Epithelial cell of proximal tubule (primary cell): ENCODE measurements at regions not wholly inside any gene's neighbourhood (a gene's known extent, or its start where the extent isn't known, plus 50 kb on each side); places are given as distances from the start of the nearest gene placed in this dataset.
A peak's percentile ranks its signal among the peaks of the same experiment; 100 is the strongest.

Experiments
- DNase-seq: peaks from one replicate; pipeline ENCODE4 v3.0.0-alpha.2; 2011; ENCODE audit warnings: low read depth
- H3K4me3 ChIP-seq: 2 replicates; pipeline ENCODE4 v1.5.1; 2011; ENCODE audit warnings: low read depth, mild to moderate bottlenecking, low read length
- TF ChIP-seq, protein P1 (sequence below): conservative IDR thresholded peaks from 2 replicates; pipeline ENCODE4 v1.5.1; 2012; ENCODE audit warnings: low read depth, mild to moderate bottlenecking, low read length

DNA sequence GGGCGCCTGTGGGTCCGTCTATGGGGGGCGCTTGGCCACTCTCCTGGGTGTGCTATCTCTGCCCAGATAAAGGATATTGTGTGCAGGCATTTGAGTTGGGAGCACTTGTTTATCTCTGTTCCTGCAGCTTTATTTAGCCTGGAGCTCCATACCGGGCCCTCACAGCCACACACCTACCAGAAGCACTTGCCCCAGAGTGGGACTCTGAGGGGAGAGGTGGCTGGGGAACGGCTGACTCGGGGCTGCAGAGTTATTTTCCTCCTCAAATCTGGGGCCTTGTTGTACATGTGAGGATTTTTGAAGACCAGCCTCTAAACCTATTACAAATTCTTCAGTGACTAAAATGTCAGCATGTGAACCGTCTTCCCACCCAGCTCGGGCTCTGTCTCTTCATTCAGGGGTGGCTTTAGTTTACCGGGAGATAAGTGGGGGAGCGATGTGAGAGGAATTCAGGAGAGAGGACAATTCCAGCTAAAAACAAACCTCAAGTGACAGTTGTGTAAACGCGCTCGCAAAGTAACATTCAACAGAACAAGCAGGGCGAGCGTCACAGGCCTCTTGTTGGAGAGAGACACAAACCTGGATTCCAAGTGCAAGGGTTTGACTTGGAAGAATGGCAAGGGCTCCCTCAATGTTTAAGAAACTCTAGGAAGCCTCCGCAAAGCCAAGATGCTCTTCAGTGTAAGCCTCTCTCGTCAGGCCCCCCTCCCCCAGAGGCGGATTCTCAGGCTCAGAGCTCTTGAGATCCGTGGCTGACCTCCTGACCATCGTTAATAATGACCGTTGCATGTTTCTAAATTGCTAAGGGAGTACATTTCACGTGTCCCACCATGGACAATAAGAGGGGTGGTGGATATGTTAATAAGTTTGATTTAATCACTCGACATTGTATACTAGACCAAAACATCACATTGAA, 548.9 kb downstream of the QKI start:
- no peak overlapping the region for H3K4me3 ChIP-seq
- DNase-seq: no peak
- TF ChIP-seq, protein P1, sequence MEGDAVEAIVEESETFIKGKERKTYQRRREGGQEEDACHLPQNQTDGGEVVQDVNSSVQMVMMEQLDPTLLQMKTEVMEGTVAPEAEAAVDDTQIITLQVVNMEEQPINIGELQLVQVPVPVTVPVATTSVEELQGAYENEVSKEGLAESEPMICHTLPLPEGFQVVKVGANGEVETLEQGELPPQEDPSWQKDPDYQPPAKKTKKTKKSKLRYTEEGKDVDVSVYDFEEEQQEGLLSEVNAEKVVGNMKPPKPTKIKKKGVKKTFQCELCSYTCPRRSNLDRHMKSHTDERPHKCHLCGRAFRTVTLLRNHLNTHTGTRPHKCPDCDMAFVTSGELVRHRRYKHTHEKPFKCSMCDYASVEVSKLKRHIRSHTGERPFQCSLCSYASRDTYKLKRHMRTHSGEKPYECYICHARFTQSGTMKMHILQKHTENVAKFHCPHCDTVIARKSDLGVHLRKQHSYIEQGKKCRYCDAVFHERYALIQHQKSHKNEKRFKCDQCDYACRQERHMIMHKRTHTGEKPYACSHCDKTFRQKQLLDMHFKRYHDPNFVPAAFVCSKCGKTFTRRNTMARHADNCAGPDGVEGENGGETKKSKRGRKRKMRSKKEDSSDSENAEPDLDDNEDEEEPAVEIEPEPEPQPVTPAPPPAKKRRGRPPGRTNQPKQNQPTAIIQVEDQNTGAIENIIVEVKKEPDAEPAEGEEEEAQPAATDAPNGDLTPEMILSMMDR: no peak

- TF ChIP-seq, protein P1: no peak
- DNase-seq: no peak
- H3K4me3 ChIP-seq: no peak overlapping the region
These were observed 548.2 kb downstream of the QKI start for GRCh38 chr6:163962627-163963117.

GRCh38 chr6:163960128-163960527, 545.6 kb downstream of the QKI start:
- H3K4me3 ChIP-seq: no peak overlapping the region
- DNase-seq: no peak
- TF ChIP-seq, protein P1: no peak

GRCh38 chr6:163958646-163959045, 544.1 kb downstream of the QKI start:
- DNase-seq: no peak
- TF ChIP-seq, protein P1: no peak
- H3K4me3 ChIP-seq: no peak overlapping the region

DNA sequence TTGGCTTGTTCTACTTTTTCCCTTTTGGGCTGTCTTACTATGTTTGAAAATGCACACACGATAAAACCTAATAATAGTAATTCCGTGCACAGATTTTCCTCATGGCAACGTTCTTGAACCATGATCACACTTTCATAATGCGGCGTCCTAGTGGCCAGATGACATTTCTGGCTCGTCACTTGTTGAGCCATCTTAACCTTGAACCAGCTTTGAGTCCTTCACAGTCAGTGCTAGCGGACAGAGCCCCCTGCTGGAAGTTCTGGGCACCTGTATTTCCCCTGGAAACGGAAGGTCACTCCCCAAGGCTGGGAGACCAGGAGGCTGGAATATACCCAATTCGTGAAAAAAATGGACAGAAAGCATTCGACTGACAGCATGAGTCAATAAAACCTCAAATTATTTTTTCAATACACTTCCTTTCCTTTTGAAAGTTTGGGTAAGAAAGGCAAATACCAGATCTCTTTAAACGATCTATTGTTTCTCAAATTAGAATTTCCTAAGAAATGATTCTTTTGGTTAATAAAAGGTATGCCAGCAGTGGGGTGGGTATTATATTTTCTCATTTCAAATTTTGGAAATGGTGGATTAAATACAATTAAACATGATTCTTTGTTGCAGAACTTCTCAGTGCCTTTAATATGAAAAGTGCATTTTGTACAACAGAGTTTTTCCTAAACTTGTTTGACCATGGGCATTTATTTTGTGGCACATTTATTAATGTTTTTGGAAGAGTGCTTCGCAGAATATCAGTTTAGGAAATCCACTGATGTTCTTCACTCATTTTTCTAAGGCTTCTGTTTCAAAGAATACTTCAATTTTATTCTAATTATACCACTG, 542.3 kb downstream of the QKI start:
- TF ChIP-seq, protein P1: peak; percentile 99
- DNase-seq: no peak
- no peak overlapping the region for H3K4me3 ChIP-seq

- no peak overlapping the region for H3K4me3 ChIP-seq
- TF ChIP-seq, protein P1: no peak
- no peak for DNase-seq
These were observed 541.2 kb downstream of the QKI start for GRCh38 chr6:163955756-163956155.
